GM18520 (cell line): ENCODE measurements at regions not wholly inside any gene's neighbourhood (a gene's known extent, or its start where the extent isn't known, plus 50 kb on each side); places are given as distances from the start of the nearest gene placed in this dataset.
A peak's percentile ranks its signal among the peaks of the same experiment; 100 is the strongest.
"Not testable (repeated sequence)": the region's sequence is repeated elsewhere in the genome, so short reads cannot be mapped to it uniquely, and the experiment has no call there.

Experiments used
- ATAC-seq: cut with Tn5 transposase; IDR thresholded peaks from one replicate; pipeline ENCODE4 v1.9.1; 2021; ENCODE audit not compliant: unreplicated experiment

DNA sequence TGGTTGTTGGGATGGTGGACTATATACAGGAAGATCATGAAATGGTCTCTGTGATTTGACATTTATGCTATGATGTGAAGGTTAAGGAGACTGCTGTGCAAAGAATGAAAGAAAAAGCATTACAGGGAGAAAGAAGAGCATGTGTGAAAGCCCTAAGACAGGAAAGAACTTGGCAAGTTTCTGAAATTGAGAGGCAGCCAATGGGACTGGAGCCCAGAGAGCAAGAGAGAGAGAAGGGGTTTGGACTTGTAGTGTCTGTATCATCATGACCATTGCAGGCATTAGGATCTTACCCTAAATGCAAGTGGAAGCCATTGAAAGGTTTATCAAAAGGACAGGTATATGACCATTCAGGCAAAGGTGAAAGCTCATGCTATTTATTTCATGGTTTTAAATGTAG lies 147.1 kb downstream of the NAA11 start:
- ATAC-seq, result no peak

DNA sequence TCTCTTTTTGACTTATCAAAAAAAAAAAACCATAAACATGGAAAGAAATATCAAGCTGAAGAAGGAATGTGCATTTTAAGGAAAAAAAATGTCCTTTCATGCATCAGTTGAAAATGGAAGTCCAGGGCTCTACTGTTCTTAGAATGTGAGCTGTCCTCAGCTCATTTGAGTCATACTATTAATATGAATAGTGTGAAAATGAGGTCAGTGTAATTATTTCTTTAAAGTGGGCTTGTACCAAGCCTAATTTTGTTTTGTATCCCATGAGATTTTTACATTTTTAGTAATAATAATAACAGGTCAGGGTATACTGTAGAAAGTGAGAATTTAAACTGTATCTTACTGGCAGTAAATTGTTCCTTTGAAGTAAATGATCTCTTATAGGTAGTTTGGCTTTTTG lies 148.5 kb downstream of the NAA11 start:
- ATAC-seq, result peak; percentile 45

DNA sequence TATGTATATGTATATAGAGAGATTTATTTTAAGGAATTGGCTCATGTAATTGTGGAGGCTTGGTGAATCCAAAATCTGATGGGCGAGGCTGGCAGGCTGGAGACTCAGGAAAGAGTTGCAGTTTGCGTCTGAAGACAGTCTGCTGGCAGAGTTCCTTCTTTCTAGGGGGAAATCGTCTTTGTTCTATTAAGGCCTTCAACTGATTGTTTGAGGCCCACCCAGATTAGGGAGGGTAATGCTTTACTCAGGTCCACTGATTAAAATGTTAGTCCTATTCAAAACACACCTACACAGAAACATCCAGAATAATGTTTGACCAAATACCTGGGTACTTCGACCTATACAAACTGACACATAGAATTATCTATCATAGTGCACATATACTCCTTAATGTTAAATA lies 149.5 kb downstream of the NAA11 start:
- no peak for ATAC-seq

DNA sequence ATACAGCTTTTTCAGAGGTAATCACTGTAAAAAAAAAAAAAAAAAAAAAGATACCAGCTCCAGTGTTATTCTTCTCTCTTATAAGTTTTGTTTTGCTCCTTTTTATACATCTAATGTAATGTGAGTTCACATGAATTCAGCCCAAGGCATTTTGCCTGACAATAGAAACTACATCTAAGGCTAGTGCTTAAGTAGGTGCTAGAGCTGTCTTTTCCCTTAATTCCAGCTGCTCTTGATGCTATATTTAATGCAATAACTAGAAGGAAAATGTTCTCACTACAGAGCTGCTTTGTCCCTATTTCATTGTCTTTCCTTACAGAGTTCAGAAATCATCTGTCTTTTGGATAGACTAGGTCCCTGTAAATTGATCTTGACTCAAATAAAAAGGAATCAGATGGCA lies 150.1 kb downstream of the NAA11 start:
- no peak for ATAC-seq

DNA sequence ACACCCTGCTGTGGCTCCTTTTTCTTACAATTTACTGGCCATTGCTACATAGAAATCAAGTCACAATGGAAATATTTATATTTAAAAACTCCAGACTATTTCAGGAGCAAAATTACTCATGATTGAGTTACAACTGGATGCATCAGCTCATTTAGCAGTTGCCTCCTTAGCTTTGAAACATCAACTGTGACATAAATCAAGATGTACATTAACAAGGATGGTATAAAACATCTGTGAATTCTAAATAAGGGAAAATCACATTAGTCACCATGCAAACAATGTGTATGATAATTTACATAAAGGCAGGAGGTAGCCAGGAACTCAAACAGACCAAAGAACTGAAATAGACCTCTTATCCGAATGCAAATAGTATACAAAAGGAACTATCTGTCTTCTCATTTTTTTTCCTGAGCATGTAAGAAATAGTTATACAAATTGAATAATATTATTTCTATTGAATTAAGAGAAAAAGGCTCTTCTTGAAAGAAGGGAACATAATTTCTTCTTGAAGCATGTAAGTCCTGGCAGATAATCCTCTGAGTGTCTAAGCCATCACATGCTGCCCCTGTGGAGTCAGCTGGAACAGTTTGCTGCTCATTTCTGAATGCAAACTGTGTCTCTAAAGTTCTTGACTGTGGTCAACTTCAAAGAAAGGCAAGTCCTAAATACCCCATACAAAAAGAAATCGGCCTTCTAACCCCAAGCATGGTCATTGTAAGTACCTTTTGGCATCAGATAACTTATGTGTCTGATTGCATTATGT lies 151.2 kb downstream of the NAA11 start:
- ATAC-seq, result no peak

DNA sequence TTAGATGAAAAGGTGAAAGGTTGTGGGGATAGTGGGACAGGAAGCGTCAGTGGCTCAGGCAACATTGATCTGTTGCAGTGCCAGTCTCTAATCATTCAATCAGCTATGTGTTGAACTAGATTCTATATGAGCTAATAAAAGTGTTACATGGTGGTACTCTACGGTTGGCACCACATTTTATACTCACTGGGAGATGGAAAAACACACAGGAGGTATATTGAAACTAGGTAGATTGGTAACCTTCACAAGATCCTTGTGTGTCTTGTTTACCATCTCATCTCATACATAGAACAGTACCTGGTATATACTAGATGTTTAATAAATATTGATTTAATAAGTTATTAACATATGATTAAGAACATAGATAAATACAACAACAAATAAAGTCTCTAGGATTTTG lies 152.7 kb downstream of the NAA11 start:
- no peak for ATAC-seq

DNA sequence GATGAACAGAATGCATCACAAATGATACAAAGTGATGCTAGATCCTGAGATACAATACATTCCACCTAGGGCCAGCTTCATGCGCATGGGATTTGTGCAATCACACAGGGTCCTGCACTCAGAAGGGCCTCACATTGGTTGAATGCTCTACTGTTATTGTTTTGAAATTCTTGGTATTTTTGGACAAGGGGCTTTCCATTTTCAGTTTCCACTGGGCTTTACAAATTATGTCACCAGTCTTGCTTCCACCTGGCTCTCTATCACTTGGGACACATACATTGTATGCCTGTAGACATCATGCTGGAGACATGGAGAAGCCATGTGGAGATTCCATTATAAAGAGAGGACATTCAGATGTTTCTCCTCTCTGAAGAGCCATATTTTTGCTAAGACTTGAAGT lies 155.8 kb downstream of the NAA11 start:
- no peak for ATAC-seq

DNA sequence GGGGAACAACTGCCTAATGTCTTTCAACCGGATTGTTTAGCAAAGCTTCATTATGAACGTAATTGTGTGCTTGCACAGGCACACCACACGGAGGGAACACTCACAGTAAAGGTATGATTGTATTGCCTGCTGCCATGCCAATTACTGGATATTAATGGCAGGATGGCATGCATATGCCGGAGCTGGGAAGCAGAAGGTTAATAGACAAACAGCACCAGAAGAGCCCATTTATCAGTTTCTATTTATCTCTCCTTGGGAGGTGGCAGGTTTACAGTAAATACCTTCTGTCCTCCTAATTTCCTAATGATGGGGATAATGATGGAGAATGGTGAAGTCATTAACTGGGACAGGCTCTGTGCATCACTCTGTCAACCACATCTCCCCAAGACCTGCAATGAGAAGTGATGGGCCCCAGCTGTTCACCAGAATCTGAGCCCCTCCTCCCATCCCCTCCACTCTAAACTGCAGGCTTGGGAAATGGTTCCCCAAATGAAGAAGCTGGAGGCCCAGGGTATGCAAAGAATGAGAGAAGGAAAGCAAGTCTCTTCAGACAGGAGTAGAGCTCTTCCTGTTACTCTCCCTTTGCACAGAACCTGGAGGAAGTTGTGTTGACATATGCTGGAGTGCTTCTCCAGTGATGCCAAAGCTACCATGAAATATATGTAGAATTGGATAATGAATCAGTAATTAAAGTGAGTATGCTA lies 160.8 kb downstream of the NAA11 start:
- no peak for ATAC-seq

DNA sequence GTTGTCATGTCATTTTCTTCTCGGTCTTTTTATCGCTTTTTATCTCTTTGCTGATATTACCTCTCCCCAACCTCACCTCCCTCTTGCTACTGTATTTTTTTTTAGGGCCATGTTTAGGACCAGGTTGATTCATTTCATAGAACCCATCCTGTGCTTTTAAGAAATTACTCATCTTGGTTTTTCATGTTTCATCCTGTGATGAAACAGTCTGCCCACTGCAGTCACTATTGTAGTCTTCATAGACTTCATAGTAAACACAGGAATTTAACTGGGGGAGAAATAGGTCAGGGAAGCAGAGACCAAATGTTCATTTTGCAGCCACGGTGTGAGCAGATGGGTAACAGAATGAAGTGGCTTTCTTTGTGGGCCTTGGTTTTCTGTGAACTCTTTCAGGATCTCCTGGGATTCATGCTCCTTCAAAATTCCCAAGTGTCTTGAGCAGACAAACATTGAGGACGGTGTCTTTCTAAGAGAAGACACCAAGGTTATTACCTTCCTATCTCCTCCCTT lies 161.8 kb downstream of the NAA11 start:
- ATAC-seq, result peak; percentile 66

DNA sequence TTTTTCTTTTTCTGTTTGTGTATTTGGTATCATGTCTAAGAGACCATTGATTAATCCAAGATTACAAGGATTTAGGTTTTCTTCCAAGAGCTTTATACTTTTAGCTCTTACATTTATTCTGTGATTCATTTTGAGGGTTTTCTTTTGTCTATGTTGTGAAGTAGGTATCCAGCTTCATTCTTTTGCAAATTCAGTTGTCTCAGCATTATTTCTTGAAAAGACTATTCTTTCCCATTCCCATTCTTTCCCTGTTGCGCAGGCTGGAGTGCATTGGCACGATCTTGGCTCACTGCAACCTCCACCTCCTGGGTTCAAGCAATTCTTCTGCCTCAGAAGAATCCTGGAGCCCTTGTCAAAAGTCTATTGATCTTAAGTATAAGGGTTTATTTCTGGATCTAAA lies 164.9 kb downstream of the NAA11 start:
- ATAC-seq, result no peak

DNA sequence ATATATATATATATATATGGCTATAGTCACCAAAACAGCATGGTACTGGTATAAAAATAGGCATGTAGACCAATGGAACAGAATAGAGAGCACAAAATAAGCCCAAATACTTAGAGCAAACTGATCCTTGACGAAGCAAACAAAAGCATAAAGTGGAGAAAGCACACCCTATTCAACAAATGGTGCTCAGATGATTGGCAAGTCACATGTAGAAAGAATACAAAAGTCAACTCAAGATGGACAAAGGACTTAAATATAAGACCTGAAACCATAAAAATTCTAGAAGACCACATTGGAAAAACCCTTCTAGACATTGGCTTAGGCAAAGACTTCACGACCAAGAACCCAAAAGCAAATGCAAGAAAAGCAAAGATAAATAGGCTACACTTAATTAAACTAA lies 167.2 kb downstream of the NAA11 start:
- ATAC-seq, result not testable (repeated sequence)

DNA sequence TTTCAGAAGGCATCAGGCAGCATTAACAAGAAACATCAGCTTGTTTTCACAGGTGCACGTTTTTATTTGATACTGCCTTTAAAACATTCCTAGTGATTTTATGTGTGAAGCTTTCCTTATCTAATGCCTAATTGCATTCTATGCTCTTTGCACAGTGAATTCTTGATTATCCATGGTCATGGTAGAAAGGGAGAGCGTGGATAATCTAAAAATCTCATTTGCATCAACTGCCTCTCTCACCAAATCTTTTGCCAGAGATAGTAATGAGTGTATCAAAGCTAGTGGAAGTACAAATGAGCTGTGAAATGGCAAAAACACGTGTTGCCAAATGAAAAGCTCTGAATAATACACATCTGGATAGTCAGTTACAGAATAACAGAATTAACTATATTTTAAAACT lies 170.5 kb downstream of the NAA11 start:
- no peak for ATAC-seq

DNA sequence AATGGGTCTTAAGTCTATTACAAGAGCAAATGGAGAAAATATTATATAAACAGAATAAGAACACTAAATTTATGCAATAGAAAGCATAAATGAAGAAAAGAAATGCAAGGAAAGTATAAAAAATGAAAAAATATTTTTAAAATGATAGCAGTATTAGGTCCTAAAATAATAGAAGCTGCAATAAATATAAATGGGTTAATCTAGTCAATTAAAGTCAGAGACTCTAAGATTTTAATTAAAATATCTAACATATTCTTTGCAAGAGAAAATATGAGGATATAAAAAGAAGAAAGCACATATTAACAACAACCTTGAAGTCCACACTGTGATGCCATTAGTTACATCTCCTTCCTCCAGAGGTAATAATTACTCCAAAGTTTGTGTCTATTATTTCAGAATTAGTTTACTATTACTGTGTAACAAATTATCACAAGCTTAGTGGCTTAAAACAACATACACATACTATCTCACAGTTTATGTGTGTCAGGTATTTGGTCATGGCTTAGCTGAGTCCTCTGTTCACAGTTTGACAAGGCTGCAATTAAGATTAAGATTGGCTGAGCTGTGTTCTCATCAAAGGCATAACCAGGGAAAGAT lies 174.9 kb downstream of the NAA11 start:
- no peak for ATAC-seq

DNA sequence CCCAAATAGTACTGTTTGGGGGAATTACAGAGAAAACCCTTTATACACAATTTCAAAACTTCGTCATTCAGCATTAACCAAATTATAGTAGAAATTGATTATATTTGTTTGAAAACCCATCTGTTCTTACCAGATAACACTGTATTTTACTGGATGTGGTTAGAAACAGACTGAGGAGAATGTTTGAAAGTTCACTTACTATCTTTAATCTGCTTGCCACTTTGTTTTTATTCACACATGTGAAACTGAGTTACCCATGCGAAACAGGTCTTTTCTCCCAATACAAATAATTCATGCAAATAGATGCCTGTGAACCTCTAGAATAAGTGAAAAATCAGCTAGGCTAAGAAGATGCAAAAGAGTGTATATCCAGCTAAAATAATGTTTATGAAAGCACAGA lies 177.5 kb downstream of the NAA11 start:
- no peak for ATAC-seq

DNA sequence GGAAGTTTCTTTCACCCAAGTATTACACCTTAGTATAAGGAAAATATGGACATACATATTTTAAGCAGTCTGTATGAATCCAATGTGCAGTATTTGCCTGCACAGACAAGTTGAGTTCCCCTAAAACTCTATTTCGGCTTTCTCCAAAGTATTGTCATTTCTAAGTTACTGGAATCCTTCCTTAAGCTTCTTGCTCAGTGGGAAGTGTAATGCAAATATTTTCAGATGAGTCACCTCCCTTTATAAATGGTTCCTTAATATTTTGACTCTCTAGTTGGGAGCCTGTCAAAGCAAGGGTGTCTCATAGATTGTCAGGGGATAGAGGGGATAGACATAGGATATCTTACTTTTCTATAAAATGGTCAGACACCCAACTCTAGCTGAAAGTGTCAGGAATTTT lies 178.6 kb downstream of the NAA11 start:
- no peak for ATAC-seq

DNA sequence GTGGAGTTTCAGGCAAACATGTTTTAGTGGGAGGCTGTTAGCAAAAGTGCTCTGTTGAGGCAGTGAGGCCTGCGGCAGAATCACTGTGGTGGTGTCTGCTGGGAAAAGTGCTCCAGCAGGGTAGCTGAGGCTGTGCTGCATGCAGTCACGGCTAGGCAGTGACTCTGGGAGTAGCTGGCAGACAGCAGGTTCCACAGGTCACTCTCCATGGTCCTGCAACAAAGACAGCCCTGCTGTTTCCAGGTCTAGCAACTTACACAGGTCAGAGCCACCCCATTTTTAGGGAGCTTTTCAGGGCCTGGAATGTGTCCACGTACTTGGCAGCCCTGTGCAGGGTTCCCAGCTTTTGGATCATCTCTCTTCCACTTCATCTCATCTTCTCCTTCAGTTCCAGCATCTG lies 184.3 kb downstream of the NAA11 start:
- ATAC-seq, result no peak

DNA sequence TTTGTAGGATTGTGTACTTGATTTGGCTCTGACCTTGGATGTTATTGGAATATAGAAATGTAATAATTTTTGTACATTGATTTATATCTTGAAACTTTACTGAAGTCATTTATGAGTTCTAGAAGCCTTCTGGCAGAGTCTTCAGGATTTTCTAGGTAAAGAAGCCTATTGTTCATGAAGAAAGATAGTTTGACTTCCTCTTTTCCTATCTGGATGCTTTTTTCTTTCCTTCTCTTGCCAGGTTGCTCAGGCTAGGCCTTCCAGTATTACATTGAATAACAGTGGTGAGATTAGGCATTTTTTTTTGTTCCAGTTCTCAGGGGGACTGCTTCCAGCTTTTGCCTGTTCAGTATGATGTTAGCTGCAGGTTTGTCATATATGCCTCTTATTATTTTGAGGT lies 191.1 kb downstream of the NAA11 start:
- ATAC-seq, result no peak

DNA sequence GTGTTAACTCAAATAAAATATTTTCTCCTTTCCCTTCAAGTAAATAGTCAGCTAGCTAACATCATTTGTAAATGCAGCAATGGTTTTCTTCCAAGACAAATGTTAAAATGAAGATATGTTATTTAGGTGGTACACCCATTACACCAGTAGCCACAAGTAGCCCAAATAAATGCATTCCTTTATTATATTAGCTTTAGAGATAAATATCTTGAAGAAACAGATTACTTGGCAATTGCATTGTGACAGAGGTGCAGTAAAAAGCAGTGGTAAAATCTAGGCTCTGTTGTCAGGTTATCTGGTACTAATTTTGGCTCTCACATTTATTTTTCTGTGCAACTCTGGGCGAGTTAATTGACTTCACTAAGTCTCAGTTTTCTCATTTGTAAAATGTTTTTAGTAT lies 193.0 kb downstream of the NAA11 start:
- no peak for ATAC-seq

DNA sequence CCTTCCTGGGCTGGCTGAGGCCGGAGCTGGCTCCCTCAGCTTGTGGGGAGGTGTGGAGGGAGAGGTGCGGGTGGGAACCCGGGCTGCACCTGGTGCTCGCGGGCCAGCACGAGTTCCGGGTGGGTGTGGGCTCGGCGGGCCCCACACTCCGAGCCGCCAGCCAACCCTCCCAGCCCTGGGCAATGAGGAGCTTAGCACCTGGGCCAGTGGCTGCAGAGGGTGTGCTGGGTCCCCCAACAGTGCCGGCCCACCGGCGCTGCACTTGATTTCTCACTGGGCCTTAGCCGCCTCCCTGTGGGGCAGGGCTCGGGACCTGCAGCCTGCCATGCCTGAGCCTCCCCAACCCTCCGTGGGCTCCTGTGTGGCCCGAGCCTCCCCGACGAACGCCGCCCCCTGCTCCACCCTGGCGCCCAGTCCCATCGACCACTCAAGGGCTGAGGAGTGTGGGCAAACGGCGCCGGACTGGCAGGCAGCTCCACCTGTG lies 182.7 kb upstream of the PAQR3 start:
- no peak for ATAC-seq

DNA sequence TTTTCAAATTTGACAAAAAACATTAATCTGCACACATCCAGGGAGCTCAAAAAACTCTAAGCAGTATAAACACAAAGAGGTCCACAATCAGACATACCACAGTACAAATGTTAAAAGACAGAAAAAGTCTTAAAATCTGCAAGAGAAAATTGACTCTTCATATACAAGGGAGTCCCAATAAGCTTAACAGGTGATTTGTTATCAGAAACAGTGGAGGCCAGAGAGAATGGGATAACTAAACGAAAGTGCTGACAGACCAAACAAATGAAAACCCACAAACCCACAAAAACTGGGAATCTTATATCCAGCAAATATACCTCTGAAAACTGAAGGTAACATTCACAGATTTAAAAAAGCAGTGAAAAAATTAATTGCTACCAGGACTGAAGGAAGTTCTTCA lies 182.0 kb upstream of the PAQR3 start:
- no peak for ATAC-seq

DNA sequence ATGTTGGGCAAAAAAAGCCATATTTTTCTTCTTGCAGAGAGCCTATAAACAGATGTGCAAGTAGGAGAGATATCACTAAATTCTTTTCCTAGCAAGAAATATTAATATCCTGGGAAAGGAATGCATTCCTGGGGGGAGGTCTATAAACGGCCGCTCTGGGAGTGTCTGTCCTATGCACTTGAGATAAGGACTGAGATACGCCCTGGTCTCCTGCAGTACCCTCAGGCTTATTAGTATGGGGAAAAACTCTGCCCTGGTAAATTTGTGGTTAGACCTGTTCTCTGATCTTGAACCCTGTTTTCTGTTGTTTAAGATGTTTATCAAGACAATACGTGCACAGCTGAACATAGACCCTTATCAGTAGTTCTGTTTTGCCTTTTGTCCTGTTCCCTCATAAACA lies 177.8 kb upstream of the PAQR3 start:
- ATAC-seq, result not testable (repeated sequence)

DNA sequence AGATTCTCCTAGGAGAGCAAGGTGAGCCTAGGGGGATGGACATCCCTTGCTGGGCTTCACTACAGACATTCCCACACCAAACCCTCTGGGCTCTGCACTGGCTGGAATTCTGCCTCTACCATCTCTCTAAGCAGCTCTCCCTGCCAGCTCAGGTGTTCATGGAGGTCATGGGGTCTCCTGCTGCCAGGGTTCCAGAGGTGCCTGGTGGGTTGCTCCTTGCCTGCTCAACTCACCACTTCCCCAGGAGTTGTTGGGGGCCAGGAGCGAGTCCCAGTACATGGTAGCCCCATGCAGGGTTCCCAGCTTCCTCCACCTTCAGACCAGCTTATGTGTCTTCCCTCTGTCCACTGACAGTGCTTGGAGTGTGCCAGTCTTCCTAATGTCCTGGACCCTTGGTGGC lies 167.8 kb upstream of the PAQR3 start:
- no peak for ATAC-seq
